ENCODE measurements at regions not wholly inside any gene's neighbourhood (a gene's known extent, or its start where the extent isn't known, plus 50 kb on each side); places are given as distances from the start of the nearest gene placed in this dataset.

GRCh38 chr6:41442800-41443501 is 103.2 kb upstream of the FOXP4 start:
- no peak for DNase-seq (ENCODE audit: low spot score)
- peak overlapping the region; percentile 63 for H3K4me3 ChIP-seq
- H3K27ac ChIP-seq: peak overlapping the region in 1 of 2 donors; percentile 79
- peak; percentile 40 for TF ChIP-seq CTCF (IDR thresholded peaks at IDR 0.05)

GRCh38 chr6:41443616-41444525 is 102.3 kb upstream of the FOXP4 start:
- Histone ChIP-seq H3K27ac (peak overlapping the region in 1 of 2 donors; percentile 79), H3K4me3 (peak overlapping the region; percentile 63)
- no peak for TF ChIP-seq CTCF (IDR thresholded peaks at IDR 0.05)
- DNase-seq (ENCODE audit: low spot score): no peak

- Histone ChIP-seq H3K27ac (no peak overlapping the region), H3K4me3 (no peak overlapping the region)
- no peak for DNase-seq (ENCODE audit: low spot score)
- no peak for TF ChIP-seq CTCF (IDR thresholded peaks at IDR 0.05)
These were observed 100.9 kb upstream of the FOXP4 start for GRCh38 chr6:41445261-41445660.

GRCh38 chr6:41446132-41446531 is 100.0 kb upstream of the FOXP4 start:
- Histone ChIP-seq H3K4me3 (no peak overlapping the region), H3K27ac (no peak overlapping the region)
- DNase-seq (ENCODE audit: low spot score): no peak
- TF ChIP-seq CTCF (IDR thresholded peaks at IDR 0.05): no peak

GRCh38 chr6:41446907-41447545 is 99.2 kb upstream of the FOXP4 start:
- DNase-seq (ENCODE audit: low spot score): no peak
- H3K4me3 ChIP-seq: no peak overlapping the region
- TF ChIP-seq CTCF (IDR thresholded peaks at IDR 0.05): no peak

GRCh38 chr6:41448256-41448655 is 97.9 kb upstream of the FOXP4 start:
- Histone ChIP-seq H3K27ac (no peak overlapping the region), H3K4me3 (no peak overlapping the region)
- TF ChIP-seq CTCF (IDR thresholded peaks at IDR 0.05): no peak
- DNase-seq (ENCODE audit: low spot score): no peak

More at GRCh38 chr6:41446907-41447545, 99.2 kb upstream of the FOXP4 start:
- H3K27ac ChIP-seq: no peak overlapping the region

Data from coronary artery (tissue), 2 donors.